Epithelial cell of proximal tubule (primary cell): ENCODE measurements at regions not wholly inside any gene's neighbourhood (a gene's known extent, or its start where the extent isn't known, plus 50 kb on each side); places are given as distances from the start of the nearest gene placed in this dataset.
"Not testable (repeated sequence)": the region's sequence is repeated elsewhere in the genome, so short reads cannot be mapped to it uniquely, and the experiment has no call there.

ENCODE experiments used
- DNase-seq: peaks from one replicate; pipeline ENCODE4 v3.0.0-alpha.2; 2011; ENCODE audit warnings: low read depth
- H3K4me3 ChIP-seq: 2 replicates; pipeline ENCODE4 v1.5.1; 2011; ENCODE audit warnings: low read depth, mild to moderate bottlenecking, low read length
- CTCF ChIP-seq: conservative IDR thresholded peaks from 2 replicates; pipeline ENCODE4 v1.5.1; 2012; ENCODE audit warnings: low read depth, mild to moderate bottlenecking, low read length

GRCh38 chr5:12876541-12877298, 972.5 kb upstream of the CTNND2 start:
- no peak overlapping the region for H3K4me3 ChIP-seq
- DNase-seq, result no peak
- TF ChIP-seq CTCF, result no peak

GRCh38 chr5:12870872-12871539, 966.8 kb upstream of the CTNND2 start:
- H3K4me3 ChIP-seq, result no peak overlapping the region
- DNase-seq, result no peak
- no peak for TF ChIP-seq CTCF

- no peak overlapping the region for H3K4me3 ChIP-seq
- no peak for DNase-seq
- TF ChIP-seq CTCF, result no peak
These were observed 961.3 kb upstream of the CTNND2 start for GRCh38 chr5:12865529-12865928.

GRCh38 chr5:12861886-12862654, 957.8 kb upstream of the CTNND2 start:
- DNase-seq, result no peak
- TF ChIP-seq CTCF, result no peak
- no peak overlapping the region for H3K4me3 ChIP-seq

- DNase-seq, H3K4me3 ChIP-seq: not testable (repeated sequence)
These were observed 951.9 kb upstream of the CTNND2 start for GRCh38 chr5:12856105-12856504.

GRCh38 chr5:12854386-12854785, 950.1 kb upstream of the CTNND2 start:
- H3K4me3 ChIP-seq, result no peak overlapping the region
- no peak for DNase-seq
- no peak for TF ChIP-seq CTCF

- DNase-seq, result no peak
- H3K4me3 ChIP-seq, result no peak overlapping the region
These were observed 947.5 kb upstream of the CTNND2 start for GRCh38 chr5:12851761-12852160.

More at GRCh38 chr5:12851761-12852160, 947.5 kb upstream of the CTNND2 start:
- TF ChIP-seq CTCF, result no peak
